Mucosa of descending colon (tissue), 3 donors: ENCODE measurements at regions not wholly inside any gene's neighbourhood (a gene's known extent, or its start where the extent isn't known, plus 50 kb on each side); places are given as distances from the start of the nearest gene placed in this dataset.

Experiments used
- ATAC-seq: fragments of 200-7000 bp; cut with Tn5 transposase; one replicate; pipeline ENCODE4 v1.9.1; 2020; ENCODE audit warnings: mild to moderate bottlenecking, moderate library complexity
- DNase-seq, 3 donors: peaks; one replicate each; pipeline ENCODE4 v3.0.0-alpha.2; 2020
- H3K36me3 ChIP-seq: fragments of 200-600 bp; one replicate; pipeline ENCODE4 v1.8.0; 2021; ENCODE audit warnings: low read depth, mild to moderate bottlenecking
- H3K4me1 ChIP-seq: fragments of 200-600 bp; one replicate; pipeline ENCODE4 v1.8.0; 2021; ENCODE audit warnings: low read depth, mild to moderate bottlenecking
- H3K4me3 ChIP-seq: fragments of 200-600 bp; one replicate; pipeline ENCODE4 v1.8.0; 2021; ENCODE audit warnings: mild to moderate bottlenecking
- H3K9me3 ChIP-seq: fragments of 200-600 bp; one replicate; pipeline ENCODE4 v1.8.0; 2021; ENCODE audit warnings: mild to moderate bottlenecking
- CTCF ChIP-seq: fragments of 200-600 bp; IDR thresholded peaks from one replicate; pipeline ENCODE4 v1.8.0; 2022; ENCODE audit warnings: antibody characterized with exemption, mild to moderate bottlenecking
- intact Hi-C, 2 donors: fragments of 100-400 bp; cut with DNase I in 1 of 2; cut with micrococcal nuclease in 1 of 2; formaldehyde crosslinking; loops; one replicate each; pipeline versions ENCODE4 v1.11.0 to v1.11.1; 2022; cut with DNase I, micrococcal nuclease
- donor health status: DM: no; HTN: no; CAD: no; lungs with moderate emphysema.
- donor health status: DM: no; HTN: no; CAD: no.
- donor health status: DM: no; HTN: yes; CAD: no.

- DNase-seq (no peak), ATAC-seq (no peak)
- H3K4me1 ChIP-seq: no peaks in the 10 kb centered on the region
- no peak overlapping the region for H3K4me3 ChIP-seq
- peaks cover 32% of the 10 kb centered on the region for H3K9me3 ChIP-seq
- intact Hi-C loops: no loop called here
- no peak for TF ChIP-seq CTCF
- H3K36me3 ChIP-seq: no peaks in the 10 kb centered on the region
Measured at GRCh38 chr4:34108391-34108790, 2135.9 kb downstream of the ARAP2 start.

- Histone ChIP-seq H3K9me3 (peaks cover 19% of the 10 kb centered on the region), H3K36me3 (no peaks in the 10 kb centered on the region), H3K4me1 (no peaks in the 10 kb centered on the region), H3K4me3 (no peak overlapping the region)
- DNase-seq (no peak), ATAC-seq (no peak)
- intact Hi-C loops: no loop called here
- no peak for TF ChIP-seq CTCF
Measured at GRCh38 chr4:34112573-34112972, 2131.7 kb downstream of the ARAP2 start.

DNA sequence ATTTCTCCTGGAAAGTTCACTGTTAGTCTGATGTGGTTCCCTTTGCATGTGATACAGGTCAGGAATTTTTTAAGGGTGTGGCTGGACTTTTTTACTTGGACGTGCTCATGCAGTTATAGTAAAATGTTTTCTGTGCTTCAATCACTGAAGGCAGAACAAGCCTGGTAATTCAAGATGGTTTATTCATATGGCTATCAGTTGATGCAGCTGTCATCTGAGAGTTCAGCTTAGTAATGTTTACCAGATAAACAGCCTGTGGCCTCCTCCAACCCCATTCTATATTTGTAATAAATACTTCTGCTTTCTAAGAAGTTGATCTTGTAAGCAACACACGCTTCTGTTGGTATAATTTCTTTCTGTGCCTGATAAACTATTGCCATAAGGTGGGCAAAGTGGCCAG, 2105.9 kb downstream of the ARAP2 start:
- no peak for TF ChIP-seq CTCF
- intact Hi-C loops: no loop called here
- DNase-seq: no peak
- ATAC-seq: no peak
- Histone ChIP-seq H3K9me3 (peaks cover 28% of the 10 kb centered on the region), H3K4me1 (no peaks in the 10 kb centered on the region), H3K4me3 (no peak overlapping the region), H3K36me3 (no peaks in the 10 kb centered on the region)

DNA sequence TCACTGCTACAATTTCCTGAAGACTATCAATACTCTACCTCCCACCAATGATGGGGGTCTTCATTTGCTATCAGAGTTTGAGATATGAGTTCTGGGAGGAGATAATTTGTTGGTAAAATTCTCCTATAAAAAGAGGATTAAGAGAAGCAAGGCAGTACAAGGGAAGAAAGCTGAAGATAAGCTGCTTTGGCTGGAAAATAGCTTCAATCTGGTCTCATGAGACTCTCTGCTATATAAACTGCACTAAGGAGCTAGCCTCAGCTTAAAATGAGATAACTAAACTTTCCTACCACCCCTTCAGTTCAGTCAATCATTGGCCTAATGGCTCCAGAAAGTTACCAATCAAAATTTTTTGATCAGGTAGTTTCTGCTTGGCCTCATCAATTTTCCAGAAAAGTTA, 2105.0 kb downstream of the ARAP2 start:
- DNase-seq: no peak
- no peak for TF ChIP-seq CTCF
- Histone ChIP-seq H3K4me1 (no peaks in the 10 kb centered on the region), H3K9me3 (peaks cover 21% of the 10 kb centered on the region), H3K36me3 (no peaks in the 10 kb centered on the region), H3K4me3 (no peak overlapping the region)
- intact Hi-C loops: no loop called here
- no peak for ATAC-seq

- no peak for TF ChIP-seq CTCF
- H3K4me3 ChIP-seq: no peak overlapping the region
- H3K9me3 ChIP-seq: peaks cover 11% of the 10 kb centered on the region
- no peaks in the 10 kb centered on the region for H3K36me3 ChIP-seq
- ATAC-seq (no peak), DNase-seq (no peak)
- intact Hi-C loops: no loop called here
- H3K4me1 ChIP-seq: no peaks in the 10 kb centered on the region
Measured at GRCh38 chr4:34148322-34148908, 2095.9 kb downstream of the ARAP2 start.

GRCh38 chr4:34157547-34157946, 2086.8 kb downstream of the ARAP2 start:
- DNase-seq (no peak), ATAC-seq (no peak)
- Histone ChIP-seq H3K9me3 (peaks cover 37% of the 10 kb centered on the region), H3K4me3 (no peak overlapping the region), H3K36me3 (no peaks in the 10 kb centered on the region), H3K4me1 (no peaks in the 10 kb centered on the region)
- TF ChIP-seq CTCF: no peak
- intact Hi-C loops: no loop called here
